K562 (cell line): ENCODE measurements at regions not wholly inside any gene's neighbourhood (a gene's known extent, or its start where the extent isn't known, plus 50 kb on each side); places are given as distances from the start of the nearest gene placed in this dataset.

Source experiments
- ATAC-seq: fragments of 200-7000 bp; cut with Tn5 transposase; 3 replicates; pipeline ENCODE4 v1.9.1; 2020; ENCODE audit warnings: moderate library complexity
- BruUV-seq: library from RNA; stranded (reverse); fragments of 400-500 nt; replicated peaks from 2 replicates; lab custom pipeline; 2021; lab: Mats Ljungman, UMichigan
- CTCF ChIA-PET: fragments of 300-600 bp; formaldehyde crosslinking; extraction: SDS; loops from one replicate; lab custom pipeline; 2021; ENCODE audit warnings: low intra/inter-chr PET ratio; lab: Yijun Ruan, JAX
- POLR2A ChIA-PET: fragments of 300-600, 350-650 bp; sonication (Branson Sonifier 250); formaldehyde crosslinking; extraction: SDS; loops from one replicate; lab custom pipeline; 2021; ENCODE audit warnings: antibody characterized with exemption, inconsistent platforms; lab: Yijun Ruan, JAX
- DNase-seq, 4 experiments: peaks; one replicate each; pipeline versions ENCODE4 v3.0.0 to v3.0.0-alpha.2; 2011 to 2018; ENCODE audit warnings: low spot score in 3 of 4, mixed read lengths in 3 of 4; ENCODE audit errors: extremely low read depth in 1 of 4
- FAIRE-seq: peaks from 2 replicates; lab custom pipeline; 2011; peaks lifted over from hg19 to GRCh38; lab: Jason Lieb, UNC
- H2AFZ ChIP-seq: 2 replicates; pipeline ENCODE4 v1.6.0; 2011; ENCODE audit warnings: low read depth, low read length, control low read depth, inconsistent platforms
- H3K27ac ChIP-seq: fragments of 200-600 bp; 3 replicates; pipeline ENCODE4 v1.8.0; 2011; ENCODE audit warnings: low read depth, mild to moderate bottlenecking, control low read depth, inconsistent platforms, low read length, moderate library complexity, mixed read lengths; ENCODE audit errors: extremely low read depth
- H3K27me3 ChIP-seq, 2 experiments: fragments of 300-600 bp in 1 of 2; 2 replicates in 1 of 2; 3 replicates in 1 of 2; pipeline versions ENCODE4 v1.6.0 to v1.8.0; 2011; ENCODE audit warnings: inconsistent platforms in 2 of 2, low read length in 2 of 2, mild to moderate bottlenecking in 1 of 2, mixed read lengths in 1 of 2, moderate library complexity in 1 of 2; ENCODE audit not compliant: control insufficient read depth in 2 of 2, insufficient read depth in 2 of 2
- H3K36me3 ChIP-seq: fragments of 300-600 bp; 3 replicates; pipeline ENCODE4 v1.8.0; 2011; ENCODE audit warnings: mild to moderate bottlenecking, low read length, inconsistent platforms; ENCODE audit not compliant: control insufficient read depth, insufficient read depth
- H3K4me1 ChIP-seq, 2 experiments: fragments of 200-600 bp in 1 of 2; replicated peaks in 1 of 2; 2 replicates in 1 of 2; 3 replicates in 1 of 2; pipeline versions ENCODE4 v1.5.1 to v1.8.0; 2011; ENCODE audit warnings: inconsistent platforms in 2 of 2, low read length in 2 of 2, mild to moderate bottlenecking in 1 of 2, mixed read lengths in 1 of 2, moderate library complexity in 1 of 2; ENCODE audit not compliant: control insufficient read depth in 2 of 2, insufficient read depth in 2 of 2
- H3K4me2 ChIP-seq: 2 replicates; pipeline ENCODE4 v1.6.1; 2011; ENCODE audit warnings: low read length, control low read depth, inconsistent platforms, mixed read lengths; ENCODE audit not compliant: insufficient read depth
- H3K4me3 ChIP-seq: fragments of 200-600 bp; sonication (generic), shearing (Covaris generic); 2 replicates; pipeline ENCODE4 v1.5.1; 2016; ENCODE audit warnings: control low read depth, inconsistent platforms
- H3K79me2 ChIP-seq: fragments of 200-600 bp; 3 replicates; pipeline ENCODE4 v1.8.0; 2011; ENCODE audit warnings: low read length, inconsistent platforms; ENCODE audit not compliant: control insufficient read depth, insufficient read depth
- H3K9ac ChIP-seq, 2 experiments: 2 replicates each; pipeline versions ENCODE4 v1.6.0 to v1.6.1; 2011; ENCODE audit warnings: low read depth in 2 of 2, low read length in 2 of 2, control low read depth in 1 of 2, inconsistent platforms in 1 of 2, mild to moderate bottlenecking in 1 of 2, mixed read lengths in 1 of 2; ENCODE audit not compliant: insufficient read depth in 1 of 2
- H3K9me1 ChIP-seq: one replicate; pipeline ENCODE4 v1.6.0; 2011; ENCODE audit warnings: inconsistent platforms, mild to moderate bottlenecking, low read length, moderate library complexity; ENCODE audit not compliant: control insufficient read depth, insufficient read depth
- H3K9me3 ChIP-seq: replicated peaks from 2 replicates; pipeline ENCODE4 v1.5.1; 2011; ENCODE audit warnings: low read depth, low read length, inconsistent platforms; ENCODE audit not compliant: control insufficient read depth, insufficient read depth
- H4K20me1 ChIP-seq: replicated peaks from 2 replicates; pipeline ENCODE4 v1.6.1; 2011; ENCODE audit warnings: low read length, inconsistent platforms, mixed read lengths; ENCODE audit not compliant: control insufficient read depth, insufficient read depth
- EP300 ChIP-seq: IDR thresholded peaks from 2 replicates; pipeline ENCODE4 v1.6.1; 2012; ENCODE audit warnings: low read length, improper control_type of control experiment
- HNRNPUL1 ChIP-seq: fragments of 200-400 bp; formaldehyde crosslinking; IDR thresholded peaks from 2 replicates; pipeline ENCODE4 v1.6.1; 2017; ENCODE audit warnings: low read length
- KLF16 ChIP-seq: IDR thresholded peaks from 2 replicates; pipeline ENCODE4 v1.6.1; 2016; ENCODE audit warnings: antibody characterized with exemption
- NFXL1 ChIP-seq: fragments of 450-650 bp; formaldehyde crosslinking; IDR thresholded peaks from 2 replicates; pipeline ENCODE4 v1.4.0; 2021; ENCODE audit warnings: mild to moderate bottlenecking
- PTRF ChIP-seq: fragments of 450-650 bp; IDR thresholded peaks from 2 replicates; pipeline ENCODE4 v1.6.1; 2016; ENCODE audit warnings: mild to moderate bottlenecking, missing genetic modification characterization, missing compliant biosample characterization
- ZBTB12 ChIP-seq: fragments of 250-450 bp; sonication (Bioruptor Pico); IDR thresholded peaks from 2 replicates; pipeline ENCODE4 v1.4.0; 2020
- ZBTB2 ChIP-seq: fragments of 450-650 bp; IDR thresholded peaks from 2 replicates; pipeline ENCODE4 v1.6.1; 2016; ENCODE audit warnings: antibody characterized with exemption
- ZNF3 ChIP-seq: fragments of 250-450 bp; sonication (Bioruptor Pico); IDR thresholded peaks from 2 replicates; pipeline ENCODE4 v1.5.0; 2021; ENCODE audit warnings: mild to moderate bottlenecking, moderate library complexity
- WGBS: fragments of 100-300 bp; shearing (Covaris generic); methylation state at CpG from one replicate; pipeline ENCODE4 v1.1.6; 2016; ENCODE audit warnings: low coverage, mixed read lengths; ENCODE audit not compliant: insufficient coverage; ENCODE audit errors: missing lambda C conversion rate; 5-methylcytosine and 5-hydroxymethylcytosine counted together
- in situ Hi-C: fragments of 300-500 bp; cut with MboI; formaldehyde crosslinking; loops from 4 replicates; pipeline ENCODE4 v1.15.0; 2018; ENCODE audit warnings: inconsistent platforms, mixed read lengths
- intact Hi-C: fragments of 100-400 bp; cut with micrococcal nuclease; formaldehyde crosslinking; loops from 2 replicates; pipeline ENCODE4 v1.14.2; 2022
- TF ChIP-seq, protein P1 (sequence below): sonication (generic); formaldehyde crosslinking; IDR thresholded peaks from 2 replicates; pipeline ENCODE4 v1.8.0; 2023; ENCODE audit warnings: missing genetic modification reagents, mild to moderate bottlenecking, borderline replicate concordance

GRCh38 chr12:91702843-91703425, 442.7 kb downstream of the BTG1 start:
- no peak overlapping the region for H2AFZ ChIP-seq
- in situ Hi-C loops, result no loop called here
- 69% methylated on average over 3 of the region's 3 CpGs for WGBS
- no peaks in the 10 kb centered on the region for H4K20me1 ChIP-seq
- CTCF ChIA-PET, result no interaction called here
- no peaks in the 10 kb centered on the region for H3K9me3 ChIP-seq
- peaks cover 2% of the 10 kb centered on the region; the same call in 1 of the 3 replicates for H3K79me2 ChIP-seq
- no peak overlapping the region for H3K27ac ChIP-seq
- DNase-seq (no peak), FAIRE-seq (no peak), ATAC-seq (no peak)
- no peaks in the 10 kb centered on the region for H3K4me1 ChIP-seq
- POLR2A ChIA-PET, result interaction anchor here (0.7 to 1.0 kb wide), 3 partner anchors 12 to 151 kb away, joined by 3 to 5 read pairs (median 4); no protein-coding TSS in a partner anchor
- no TSS peak for BruUV-seq
- no peaks in the 10 kb centered on the region for H3K9me1 ChIP-seq
- no peak overlapping the region for H3K9ac ChIP-seq
- no peak overlapping the region for H3K4me2 ChIP-seq
- H3K4me3 ChIP-seq, result no peak overlapping the region
- H3K27me3 ChIP-seq, result no peaks in the 10 kb centered on the region
- intact Hi-C loops, result no loop called here
- peaks cover 36% of the 10 kb centered on the region for H3K36me3 ChIP-seq
- TF ChIP-seq ZBTB2 (no peak), HNRNPUL1 (no peak), NFXL1 (no peak), EP300 (no peak), ZNF3 (CRISPR knock-in tag) (no peak), KLF16 (no peak), PTRF (no peak), ZBTB12 (CRISPR knock-in tag) (no peak)
- TF ChIP-seq, protein P1, sequence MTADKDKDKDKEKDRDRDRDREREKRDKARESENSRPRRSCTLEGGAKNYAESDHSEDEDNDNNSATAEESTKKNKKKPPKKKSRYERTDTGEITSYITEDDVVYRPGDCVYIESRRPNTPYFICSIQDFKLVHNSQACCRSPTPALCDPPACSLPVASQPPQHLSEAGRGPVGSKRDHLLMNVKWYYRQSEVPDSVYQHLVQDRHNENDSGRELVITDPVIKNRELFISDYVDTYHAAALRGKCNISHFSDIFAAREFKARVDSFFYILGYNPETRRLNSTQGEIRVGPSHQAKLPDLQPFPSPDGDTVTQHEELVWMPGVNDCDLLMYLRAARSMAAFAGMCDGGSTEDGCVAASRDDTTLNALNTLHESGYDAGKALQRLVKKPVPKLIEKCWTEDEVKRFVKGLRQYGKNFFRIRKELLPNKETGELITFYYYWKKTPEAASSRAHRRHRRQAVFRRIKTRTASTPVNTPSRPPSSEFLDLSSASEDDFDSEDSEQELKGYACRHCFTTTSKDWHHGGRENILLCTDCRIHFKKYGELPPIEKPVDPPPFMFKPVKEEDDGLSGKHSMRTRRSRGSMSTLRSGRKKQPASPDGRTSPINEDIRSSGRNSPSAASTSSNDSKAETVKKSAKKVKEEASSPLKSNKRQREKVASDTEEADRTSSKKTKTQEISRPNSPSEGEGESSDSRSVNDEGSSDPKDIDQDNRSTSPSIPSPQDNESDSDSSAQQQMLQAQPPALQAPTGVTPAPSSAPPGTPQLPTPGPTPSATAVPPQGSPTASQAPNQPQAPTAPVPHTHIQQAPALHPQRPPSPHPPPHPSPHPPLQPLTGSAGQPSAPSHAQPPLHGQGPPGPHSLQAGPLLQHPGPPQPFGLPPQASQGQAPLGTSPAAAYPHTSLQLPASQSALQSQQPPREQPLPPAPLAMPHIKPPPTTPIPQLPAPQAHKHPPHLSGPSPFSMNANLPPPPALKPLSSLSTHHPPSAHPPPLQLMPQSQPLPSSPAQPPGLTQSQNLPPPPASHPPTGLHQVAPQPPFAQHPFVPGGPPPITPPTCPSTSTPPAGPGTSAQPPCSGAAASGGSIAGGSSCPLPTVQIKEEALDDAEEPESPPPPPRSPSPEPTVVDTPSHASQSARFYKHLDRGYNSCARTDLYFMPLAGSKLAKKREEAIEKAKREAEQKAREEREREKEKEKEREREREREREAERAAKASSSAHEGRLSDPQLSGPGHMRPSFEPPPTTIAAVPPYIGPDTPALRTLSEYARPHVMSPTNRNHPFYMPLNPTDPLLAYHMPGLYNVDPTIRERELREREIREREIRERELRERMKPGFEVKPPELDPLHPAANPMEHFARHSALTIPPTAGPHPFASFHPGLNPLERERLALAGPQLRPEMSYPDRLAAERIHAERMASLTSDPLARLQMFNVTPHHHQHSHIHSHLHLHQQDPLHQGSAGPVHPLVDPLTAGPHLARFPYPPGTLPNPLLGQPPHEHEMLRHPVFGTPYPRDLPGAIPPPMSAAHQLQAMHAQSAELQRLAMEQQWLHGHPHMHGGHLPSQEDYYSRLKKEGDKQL (CRISPR knock-in tag), result no peak
